CD14-positive monocyte (primary cell): ENCODE measurements at regions not wholly inside any gene's neighbourhood (a gene's known extent, or its start where the extent isn't known, plus 50 kb on each side); places are given as distances from the start of the nearest gene placed in this dataset.

Experiments used
- DNase-seq, 3 donors: peaks; one replicate each; pipeline ENCODE4 v3.0.0-alpha.2; 2011 to 2022
- H2AFZ ChIP-seq: 2 replicates; pipeline ENCODE4 v1.6.0; 2012; ENCODE audit warnings: mild to moderate bottlenecking, low read depth, low read length, inconsistent platforms; ENCODE audit not compliant: insufficient read depth, poor library complexity, severe bottlenecking
- H3K27ac ChIP-seq, 2 donors: 1 replicate in 1 of 2; 2 replicates in 1 of 2; pipeline ENCODE4 v1.5.1; 2012 to 2013; ENCODE audit warnings: low read length in 2 of 2, control low read depth in 1 of 2, inconsistent platforms in 1 of 2, low read depth in 1 of 2, mild to moderate bottlenecking in 1 of 2
- H3K27me3 ChIP-seq, 2 donors: one replicate each; pipeline versions ENCODE4 v1.6.0 to v1.6.1; 2011 to 2013; ENCODE audit warnings: low read length in 2 of 2; ENCODE audit not compliant: control insufficient read depth in 2 of 2, insufficient read depth in 2 of 2
- H3K36me3 ChIP-seq, 2 donors: replicated peaks in 1 of 2; 1 replicate in 1 of 2; 2 replicates in 1 of 2; pipeline versions ENCODE4 v1.5.1 to v1.6.1; 2012 to 2013; ENCODE audit warnings: low read length in 2 of 2, control low read depth in 1 of 2, inconsistent platforms in 1 of 2, mild to moderate bottlenecking in 1 of 2; ENCODE audit not compliant: insufficient read depth in 2 of 2, control insufficient read depth in 1 of 2
- H3K4me1 ChIP-seq, 2 donors: 1 replicate in 1 of 2; 2 replicates in 1 of 2; pipeline versions ENCODE4 v1.5.1 to v1.6.1; 2012 to 2013; ENCODE audit warnings: low read length in 2 of 2, control low read depth in 1 of 2, inconsistent platforms in 1 of 2, mild to moderate bottlenecking in 1 of 2, moderate library complexity in 1 of 2; ENCODE audit not compliant: insufficient read depth in 2 of 2, control insufficient read depth in 1 of 2
- H3K4me2 ChIP-seq: replicated peaks from 2 replicates; pipeline ENCODE3; 2012; ENCODE audit warnings: low read length, moderate library complexity, mild to moderate bottlenecking; ENCODE audit not compliant: poor library complexity, severe bottlenecking; ENCODE audit errors: extremely low read depth
- H3K4me3 ChIP-seq, 3 experiments: fragments of 200-600 bp in 1 of 3; sonication (generic) in 1 of 3; replicated peaks in 1 of 3; 1 replicate in 2 of 3; 2 replicates in 1 of 3; pipeline ENCODE4 v1.5.1; 2011 to 2013; ENCODE audit warnings: low read length in 3 of 3, mild to moderate bottlenecking in 3 of 3, control low read depth in 2 of 3, low read depth in 2 of 3, inconsistent platforms in 1 of 3, moderate library complexity in 1 of 3
- H3K79me2 ChIP-seq: 2 replicates; pipeline ENCODE4 v1.6.0; 2012; ENCODE audit warnings: mild to moderate bottlenecking, control low read depth, inconsistent platforms, low read length, moderate library complexity; ENCODE audit not compliant: insufficient read depth
- H3K9ac ChIP-seq: 2 replicates; pipeline ENCODE4 v1.6.0; 2017; ENCODE audit warnings: low read length, mild to moderate bottlenecking; ENCODE audit not compliant: insufficient read depth, poor library complexity, severe bottlenecking
- H3K9me3 ChIP-seq, 2 donors: replicated peaks in 1 of 2; 1 replicate in 1 of 2; 2 replicates in 1 of 2; pipeline versions ENCODE4 v1.5.1 to v1.6.1; 2012 to 2013; ENCODE audit warnings: low read length in 2 of 2, control low read depth in 1 of 2; ENCODE audit not compliant: control insufficient read depth in 1 of 2, insufficient read depth in 1 of 2
- H4K20me1 ChIP-seq: 2 replicates; pipeline ENCODE4 v1.6.0; 2012; ENCODE audit warnings: mild to moderate bottlenecking, low read length, control low read depth, moderate library complexity; ENCODE audit not compliant: insufficient read depth
- H3K27ac Mint-ChIP-seq, 7 donors: one replicate each; pipeline ENCODE4 v1.8.0; 2020; ENCODE audit warnings: mild to moderate bottlenecking in 7 of 7, mixed read lengths in 7 of 7, moderate library complexity in 6 of 7, inconsistent platforms in 2 of 7
- H3K27me3 Mint-ChIP-seq, 3 donors: one replicate each; pipeline ENCODE4 v1.8.0; 2021 to 2022; ENCODE audit warnings: low read depth in 3 of 3, mild to moderate bottlenecking in 3 of 3, mixed read lengths in 3 of 3, moderate library complexity in 3 of 3, inconsistent platforms in 1 of 3
- H3K36me3 Mint-ChIP-seq, 2 donors: one replicate each; pipeline ENCODE4 v1.8.0; 2020; ENCODE audit warnings: mixed read lengths in 2 of 2, inconsistent platforms in 1 of 2, mild to moderate bottlenecking in 1 of 2
- H3K4me1 Mint-ChIP-seq: one replicate; pipeline ENCODE4 v1.8.0; 2020; ENCODE audit warnings: mild to moderate bottlenecking, mixed read lengths
- H3K4me3 Mint-ChIP-seq, 2 donors: one replicate each; pipeline ENCODE4 v1.8.0; 2020; ENCODE audit warnings: mild to moderate bottlenecking in 2 of 2, mixed read lengths in 2 of 2, moderate library complexity in 1 of 2
- H3K9me3 Mint-ChIP-seq, 7 donors: one replicate each; pipeline ENCODE4 v1.8.0; 2020 to 2022; ENCODE audit warnings: mixed read lengths in 7 of 7, mild to moderate bottlenecking in 6 of 7, moderate library complexity in 6 of 7, inconsistent platforms in 2 of 7
- CTCF ChIP-seq: fragments of 200-600 bp; IDR thresholded peaks from one replicate; pipeline ENCODE4 v1.8.0; 2022; ENCODE audit warnings: antibody characterized with exemption, mild to moderate bottlenecking
- WGBS: methylation state at CpG from one replicate; pipeline ENCODE4 v1.1.5; 2013; ENCODE audit warnings: missing lambda C conversion rate; ENCODE audit not compliant: insufficient coverage; 5-methylcytosine and 5-hydroxymethylcytosine counted together
- intact Hi-C, 2 donors: fragments of 100-400 bp; cut with micrococcal nuclease; formaldehyde crosslinking; loops; one replicate each; pipeline versions ENCODE4 v1.15.0 to v1.15.1; 2023

DNA sequence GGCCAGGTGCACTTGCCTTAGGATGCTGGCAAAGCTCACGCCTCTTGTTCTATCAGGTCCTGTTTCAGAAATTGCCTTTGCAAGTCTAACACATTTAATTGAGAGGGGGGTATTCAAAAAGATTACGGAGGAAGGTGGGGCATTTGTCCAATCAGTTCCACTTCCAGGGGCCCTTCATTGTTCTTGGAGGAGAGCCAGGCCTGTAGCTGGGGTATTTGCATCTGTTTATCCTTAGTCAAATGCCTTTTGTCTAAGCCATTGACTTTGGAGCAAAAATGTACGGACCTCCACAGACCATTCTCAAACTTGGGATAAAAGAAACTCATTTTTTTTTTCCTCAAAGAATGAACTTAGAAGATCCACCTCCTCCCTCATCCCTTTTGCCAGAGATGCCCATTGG, 582.0 kb downstream of the BCL11B start:
- Histone ChIP-seq H3K27ac (no peak overlapping the region), H3K4me2 (no peak overlapping the region), H3K27me3 (no peaks in the 10 kb centered on the region), H3K36me3 (no peaks in the 10 kb centered on the region), H3K4me1 (no peaks in the 10 kb centered on the region), H2AFZ (no peak overlapping the region), H4K20me1 (no peaks in the 10 kb centered on the region), H3K9ac (no peak overlapping the region), H3K79me2 (no peaks in the 10 kb centered on the region), H3K9me3 (peaks cover 4 to 5% of the 10 kb centered on the region in 2 donors), H3K4me3 (no peak overlapping the region)
- peaks cover 2 to 12% (median 6%) of the 10 kb centered on the region in 7 donors for H3K9me3 Mint-ChIP-seq
- DNase-seq: no peak
- no peak for TF ChIP-seq CTCF
- WGBS: 33% methylated on average over 1 of the region's 3 CpGs
- no peak overlapping the region for H3K4me3 Mint-ChIP-seq
- H3K36me3 Mint-ChIP-seq: no peaks in the 10 kb centered on the region
- peaks cover 0 to 2% (median 0%) of the 10 kb centered on the region in 3 donors for H3K27me3 Mint-ChIP-seq
- H3K27ac Mint-ChIP-seq: no peak overlapping the region
- H3K4me1 Mint-ChIP-seq: no peaks in the 10 kb centered on the region
- intact Hi-C loops: no loop called here

GRCh38 chr14:98692832-98693231, 579.2 kb downstream of the BCL11B start:
- Histone ChIP-seq H3K4me2 (no peak overlapping the region), H3K4me3 (no peak overlapping the region), H3K4me1 (no peaks in the 10 kb centered on the region), H3K36me3 (no peaks in the 10 kb centered on the region), H3K9me3 (peaks cover 0 to 7% of the 10 kb centered on the region in 2 donors), H3K27me3 (no peaks in the 10 kb centered on the region), H3K9ac (no peak overlapping the region), H3K79me2 (no peaks in the 10 kb centered on the region), H4K20me1 (no peaks in the 10 kb centered on the region), H2AFZ (no peak overlapping the region), H3K27ac (no peak overlapping the region)
- WGBS: 80% methylated on average over 2 of the region's 5 CpGs
- no peak for DNase-seq
- Mint-ChIP-seq H3K4me1 (no peaks in the 10 kb centered on the region), H3K27ac (no peak overlapping the region), H3K9me3 (peaks cover 0 to 16% (median 12%) of the 10 kb centered on the region in 7 donors), H3K27me3 (peaks cover 0 to 2% (median 0%) of the 10 kb centered on the region in 3 donors), H3K36me3 (no peaks in the 10 kb centered on the region), H3K4me3 (no peak overlapping the region)
- intact Hi-C loops: no loop called here
- no peak for TF ChIP-seq CTCF
